ENCODE measurements at regions not wholly inside any gene's neighbourhood (a gene's known extent, or its start where the extent isn't known, plus 50 kb on each side); places are given as distances from the start of the nearest gene placed in this dataset.
A peak's percentile ranks its signal among the peaks of the same experiment; 100 is the strongest.
"Not testable (repeated sequence)": the region's sequence is repeated elsewhere in the genome, so short reads cannot be mapped to it uniquely, and the experiment has no call there.

- no peaks in the 10 kb centered on the region for H3K27me3 ChIP-seq (ENCODE audit: control insufficient read depth, insufficient read depth, low read length)
- no peak for DNase-seq
- H3K36me3 ChIP-seq (replicated peaks; ENCODE audit: control insufficient read depth, insufficient read depth, low read length), result no peaks in the 10 kb centered on the region
- no peak overlapping the region for H3K4me3 ChIP-seq (ENCODE audit: insufficient read depth, low read depth, low read length)
Observed at GRCh38 chr2:7858624-7859023, 823.2 kb upstream of the ID2 start.

- no peak for DNase-seq
- H3K36me3 ChIP-seq (replicated peaks; ENCODE audit: control insufficient read depth, insufficient read depth, low read length), result no peaks in the 10 kb centered on the region
- no peaks in the 10 kb centered on the region for H3K27me3 ChIP-seq (ENCODE audit: control insufficient read depth, insufficient read depth, low read length)
- no peak overlapping the region for H3K4me3 ChIP-seq (ENCODE audit: insufficient read depth, low read depth, low read length)
Observed at GRCh38 chr2:7860693-7861092, 821.2 kb upstream of the ID2 start.

- Histone ChIP-seq H3K36me3 (replicated peaks; ENCODE audit: control insufficient read depth, insufficient read depth, low read length) (peaks cover 3% of the 10 kb centered on the region), H3K27me3 (ENCODE audit: control insufficient read depth, insufficient read depth, low read length) (no peaks in the 10 kb centered on the region), H3K4me3 (ENCODE audit: insufficient read depth, low read depth, low read length) (no peak overlapping the region)
- DNase-seq, result no peak
Observed at GRCh38 chr2:7861910-7862702, 819.8 kb upstream of the ID2 start.

GRCh38 chr2:7866104-7866503, 815.8 kb upstream of the ID2 start:
- Histone ChIP-seq H3K4me3 (ENCODE audit: insufficient read depth, low read depth, low read length) (no peak overlapping the region), H3K36me3 (replicated peaks; ENCODE audit: control insufficient read depth, insufficient read depth, low read length) (peaks cover 15% of the 10 kb centered on the region), H3K27me3 (ENCODE audit: control insufficient read depth, insufficient read depth, low read length) (no peaks in the 10 kb centered on the region)
- no peak for DNase-seq

GRCh38 chr2:7866825-7867224, 815.0 kb upstream of the ID2 start:
- DNase-seq, result no peak

GRCh38 chr2:7867867-7868266, 814.0 kb upstream of the ID2 start:
- H3K4me3 ChIP-seq (ENCODE audit: insufficient read depth, low read depth, low read length), result no peak overlapping the region
- H3K27me3 ChIP-seq (ENCODE audit: control insufficient read depth, insufficient read depth, low read length), result no peaks in the 10 kb centered on the region
- no peak for DNase-seq

More at GRCh38 chr2:7866825-7867224, 815.0 kb upstream of the ID2 start:
- H3K27me3 ChIP-seq (ENCODE audit: control insufficient read depth, insufficient read depth, low read length), result no peaks in the 10 kb centered on the region
- no peak overlapping the region for H3K4me3 ChIP-seq (ENCODE audit: insufficient read depth, low read depth, low read length)
- peaks cover 16% of the 10 kb centered on the region for H3K36me3 ChIP-seq (replicated peaks; ENCODE audit: control insufficient read depth, insufficient read depth, low read length)

GRCh38 chr2:7868836-7869235, 813.0 kb upstream of the ID2 start:
- Histone ChIP-seq H3K36me3 (replicated peaks; ENCODE audit: control insufficient read depth, insufficient read depth, low read length) (peaks cover 16% of the 10 kb centered on the region), H3K4me3 (ENCODE audit: insufficient read depth, low read depth, low read length) (no peak overlapping the region), H3K27me3 (ENCODE audit: control insufficient read depth, insufficient read depth, low read length) (no peaks in the 10 kb centered on the region)
- DNase-seq, result no peak

More at GRCh38 chr2:7867867-7868266, 814.0 kb upstream of the ID2 start:
- peaks cover 16% of the 10 kb centered on the region for H3K36me3 ChIP-seq (replicated peaks; ENCODE audit: control insufficient read depth, insufficient read depth, low read length)

GRCh38 chr2:7876445-7876844, 805.4 kb upstream of the ID2 start:
- peak overlapping the region; percentile 47 for H3K4me3 ChIP-seq (ENCODE audit: insufficient read depth, low read depth, low read length)
- H3K36me3 ChIP-seq (replicated peaks; ENCODE audit: control insufficient read depth, insufficient read depth, low read length); H3K27me3 ChIP-seq (ENCODE audit: control insufficient read depth, insufficient read depth, low read length); DNase-seq: not testable (repeated sequence)

GRCh38 chr2:7878266-7878665, 803.6 kb upstream of the ID2 start:
- H3K36me3 ChIP-seq (replicated peaks; ENCODE audit: control insufficient read depth, insufficient read depth, low read length), result peaks cover 19% of the 10 kb centered on the region
- DNase-seq; H3K27me3 ChIP-seq (ENCODE audit: control insufficient read depth, insufficient read depth, low read length): not testable (repeated sequence)
- H3K4me3 ChIP-seq (ENCODE audit: insufficient read depth, low read depth, low read length), result peak overlapping the region; percentile 56

GRCh38 chr2:7878786-7879482, 802.9 kb upstream of the ID2 start:
- Histone ChIP-seq H3K4me3 (ENCODE audit: insufficient read depth, low read depth, low read length) (peak overlapping the region; percentile 62), H3K36me3 (replicated peaks; ENCODE audit: control insufficient read depth, insufficient read depth, low read length) (peaks cover 22% of the 10 kb centered on the region), H3K27me3 (ENCODE audit: control insufficient read depth, insufficient read depth, low read length) (no peaks in the 10 kb centered on the region)
- peak; percentile 19 for DNase-seq

- no peak for DNase-seq
- peaks cover 23% of the 10 kb centered on the region for H3K36me3 ChIP-seq (replicated peaks; ENCODE audit: control insufficient read depth, insufficient read depth, low read length)
- no peaks in the 10 kb centered on the region for H3K27me3 ChIP-seq (ENCODE audit: control insufficient read depth, insufficient read depth, low read length)
- H3K4me3 ChIP-seq (ENCODE audit: insufficient read depth, low read depth, low read length), result peak overlapping the region; percentile 62
Observed at GRCh38 chr2:7879483-7879835, 802.4 kb upstream of the ID2 start.

- peaks cover 24% of the 10 kb centered on the region for H3K36me3 ChIP-seq (replicated peaks; ENCODE audit: control insufficient read depth, insufficient read depth, low read length)
- H3K4me3 ChIP-seq (ENCODE audit: insufficient read depth, low read depth, low read length), result peak overlapping the region; percentile 62
- DNase-seq, result no peak
- no peaks in the 10 kb centered on the region for H3K27me3 ChIP-seq (ENCODE audit: control insufficient read depth, insufficient read depth, low read length)
Observed at GRCh38 chr2:7880126-7880525, 801.7 kb upstream of the ID2 start.

GRCh38 chr2:7880566-7880965, 801.3 kb upstream of the ID2 start:
- Histone ChIP-seq H3K27me3 (ENCODE audit: control insufficient read depth, insufficient read depth, low read length) (no peaks in the 10 kb centered on the region), H3K4me3 (ENCODE audit: insufficient read depth, low read depth, low read length) (peak overlapping the region; percentile 62), H3K36me3 (replicated peaks; ENCODE audit: control insufficient read depth, insufficient read depth, low read length) (peaks cover 27% of the 10 kb centered on the region)
- no peak for DNase-seq

GRCh38 chr2:7881063-7881462, 800.8 kb upstream of the ID2 start:
- Histone ChIP-seq H3K36me3 (replicated peaks; ENCODE audit: control insufficient read depth, insufficient read depth, low read length) (peaks cover 27% of the 10 kb centered on the region), H3K27me3 (ENCODE audit: control insufficient read depth, insufficient read depth, low read length) (no peaks in the 10 kb centered on the region), H3K4me3 (ENCODE audit: insufficient read depth, low read depth, low read length) (no peak overlapping the region)
- no peak for DNase-seq

GRCh38 chr2:7881466-7881865, 800.4 kb upstream of the ID2 start:
- no peak for DNase-seq
- peaks cover 30% of the 10 kb centered on the region for H3K36me3 ChIP-seq (replicated peaks; ENCODE audit: control insufficient read depth, insufficient read depth, low read length)
- no peak overlapping the region for H3K4me3 ChIP-seq (ENCODE audit: insufficient read depth, low read depth, low read length)
- no peaks in the 10 kb centered on the region for H3K27me3 ChIP-seq (ENCODE audit: control insufficient read depth, insufficient read depth, low read length)
